ENCODE measurements at regions not wholly inside any gene's neighbourhood (a gene's known extent, or its start where the extent isn't known, plus 50 kb on each side); places are given as distances from the start of the nearest gene placed in this dataset.

DNA sequence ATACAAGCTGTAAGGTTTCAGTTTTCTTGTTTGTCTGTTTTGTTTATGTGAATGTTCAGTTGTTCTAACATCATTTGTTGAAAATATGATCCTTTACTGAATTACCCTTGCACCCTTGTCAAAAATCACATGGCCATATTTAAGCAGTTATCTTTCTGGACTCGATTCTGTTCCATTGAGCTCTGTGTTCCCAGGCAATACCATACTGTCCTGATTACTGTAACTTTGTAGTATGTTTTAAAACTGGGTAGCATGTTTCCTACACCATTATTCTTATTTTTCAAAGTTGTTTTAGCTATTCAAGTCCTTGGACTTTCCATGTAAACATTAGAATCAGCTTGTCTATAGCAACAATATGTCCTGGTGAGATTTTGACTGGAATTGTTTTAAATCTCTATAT lies 66.7 kb upstream of the PRSS3 start:
- TF ChIP-seq, protein P1, sequence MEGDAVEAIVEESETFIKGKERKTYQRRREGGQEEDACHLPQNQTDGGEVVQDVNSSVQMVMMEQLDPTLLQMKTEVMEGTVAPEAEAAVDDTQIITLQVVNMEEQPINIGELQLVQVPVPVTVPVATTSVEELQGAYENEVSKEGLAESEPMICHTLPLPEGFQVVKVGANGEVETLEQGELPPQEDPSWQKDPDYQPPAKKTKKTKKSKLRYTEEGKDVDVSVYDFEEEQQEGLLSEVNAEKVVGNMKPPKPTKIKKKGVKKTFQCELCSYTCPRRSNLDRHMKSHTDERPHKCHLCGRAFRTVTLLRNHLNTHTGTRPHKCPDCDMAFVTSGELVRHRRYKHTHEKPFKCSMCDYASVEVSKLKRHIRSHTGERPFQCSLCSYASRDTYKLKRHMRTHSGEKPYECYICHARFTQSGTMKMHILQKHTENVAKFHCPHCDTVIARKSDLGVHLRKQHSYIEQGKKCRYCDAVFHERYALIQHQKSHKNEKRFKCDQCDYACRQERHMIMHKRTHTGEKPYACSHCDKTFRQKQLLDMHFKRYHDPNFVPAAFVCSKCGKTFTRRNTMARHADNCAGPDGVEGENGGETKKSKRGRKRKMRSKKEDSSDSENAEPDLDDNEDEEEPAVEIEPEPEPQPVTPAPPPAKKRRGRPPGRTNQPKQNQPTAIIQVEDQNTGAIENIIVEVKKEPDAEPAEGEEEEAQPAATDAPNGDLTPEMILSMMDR (IDR thresholded peaks at IDR 0.05) = no peak
- TF ChIP-seq POLR2A (IDR thresholded peaks at IDR 0.05) = no peak
- no peak for TF ChIP-seq POLR2AphosphoS5 (IDR thresholded peaks at IDR 0.05)

Data from stomach (tissue), 4 donors.